HEK293T (cell line): ENCODE measurements at regions not wholly inside any gene's neighbourhood (a gene's known extent, or its start where the extent isn't known, plus 50 kb on each side); places are given as distances from the start of the nearest gene placed in this dataset.
"Not testable (repeated sequence)": the region's sequence is repeated elsewhere in the genome, so short reads cannot be mapped to it uniquely, and the experiment has no call there.

Source experiments
- CTCF ChIA-PET: fragments of 350-600 bp; formaldehyde crosslinking; extraction: SDS; loops from one replicate; lab custom pipeline; 2021; ENCODE audit warnings: antibody characterized with exemption, inconsistent platforms; lab: Yijun Ruan, JAX
- POLR2A ChIA-PET: fragments of 350-600 bp; formaldehyde crosslinking; extraction: SDS; loops from one replicate; lab custom pipeline; 2020; ENCODE audit warnings: antibody characterized with exemption, inconsistent platforms; lab: Yijun Ruan, JAX
- DNase-seq: peaks from one replicate; pipeline ENCODE4 v3.0.0; 2012; ENCODE audit warnings: mixed read lengths; ENCODE audit errors: extremely low spot score
- ARNT ChIP-seq: fragments of 450-650 bp; IDR thresholded peaks from 2 replicates; pipeline ENCODE4 v1.6.1; 2017; ENCODE audit warnings: mild to moderate bottlenecking
- BHLHE40 ChIP-seq: fragments of 450-650 bp; IDR thresholded peaks from 2 replicates; pipeline ENCODE4 v1.6.1; 2016; ENCODE audit warnings: mild to moderate bottlenecking, moderate library complexity, borderline replicate concordance
- CTBP1 ChIP-seq: fragments of 450-650 bp; IDR thresholded peaks from 2 replicates; pipeline ENCODE4 v1.6.1; 2016; ENCODE audit warnings: borderline replicate concordance
- ELF4 ChIP-seq: fragments of 450-650 bp; IDR thresholded peaks from 2 replicates; pipeline ENCODE4 v1.6.1; 2017; ENCODE audit warnings: antibody characterized with exemption
- FOXA1 ChIP-seq: fragments of 450-650 bp; IDR thresholded peaks from 2 replicates; pipeline ENCODE4 v1.6.1; 2016; ENCODE audit warnings: mild to moderate bottlenecking
- FOXK2 ChIP-seq: fragments of 450-650 bp; IDR thresholded peaks from 2 replicates; pipeline ENCODE4 v1.6.1; 2016; ENCODE audit warnings: mild to moderate bottlenecking
- FOXM1 ChIP-seq: fragments of 450-650 bp; IDR thresholded peaks from 2 replicates; pipeline ENCODE4 v1.6.1; 2017; ENCODE audit warnings: mild to moderate bottlenecking, borderline replicate concordance
- HDGF ChIP-seq: fragments of 450-650 bp; IDR thresholded peaks from 2 replicates; pipeline ENCODE4 v1.6.1; 2017; ENCODE audit warnings: antibody characterized with exemption, borderline replicate concordance
- L3MBTL2 ChIP-seq: fragments of 450-650 bp; conservative IDR thresholded peaks from 2 replicates; pipeline ENCODE4 v1.6.1; 2016; ENCODE audit warnings: mild to moderate bottlenecking
- LEF1 ChIP-seq: fragments of 450-650 bp; IDR thresholded peaks from 2 replicates; pipeline ENCODE4 v1.6.1; 2017; ENCODE audit warnings: mild to moderate bottlenecking, borderline replicate concordance
- NFRKB ChIP-seq: fragments of 450-650 bp; IDR thresholded peaks from 2 replicates; pipeline ENCODE4 v1.6.1; 2016; ENCODE audit warnings: mild to moderate bottlenecking, moderate library complexity
- SP1 ChIP-seq: fragments of 450-650 bp; IDR thresholded peaks from 2 replicates; pipeline ENCODE4 v1.6.1; 2017
- SUZ12 ChIP-seq: fragments of 450-650 bp; IDR thresholded peaks from 2 replicates; pipeline ENCODE4 v1.6.1; 2016; ENCODE audit warnings: mild to moderate bottlenecking
- TARDBP ChIP-seq: fragments of 450-650 bp; IDR thresholded peaks from 2 replicates; pipeline ENCODE4 v1.6.1; 2016
- ZNF384 ChIP-seq: fragments of 450-650 bp; IDR thresholded peaks from 2 replicates; pipeline ENCODE4 v1.6.1; 2016
- TF ChIP-seq, protein P1 (sequence below): fragments of 450-650 bp; IDR thresholded peaks from 2 replicates; pipeline ENCODE4 v1.6.1; 2016

DNA sequence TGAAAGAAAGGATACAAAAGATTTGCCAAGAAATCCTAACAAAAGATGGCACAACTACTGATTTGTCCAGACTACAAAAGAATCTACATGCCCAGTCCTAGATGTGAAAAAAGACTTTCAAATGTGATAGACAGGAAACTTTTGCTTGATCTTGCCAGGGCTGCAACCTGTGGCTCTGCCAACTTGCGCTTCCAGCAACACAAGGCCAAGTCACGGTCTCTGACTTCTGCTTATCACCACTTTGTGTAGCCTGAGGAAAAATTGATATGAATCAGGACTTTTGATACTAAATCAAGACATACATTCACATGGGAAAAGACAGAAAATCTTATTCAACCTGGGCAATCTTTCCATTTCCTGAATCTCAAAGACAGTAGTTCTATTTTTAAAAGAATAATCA is 366.0 kb downstream of the RAB38 start:
- no peak for DNase-seq
- ChIA-PET POLR2A (no interaction called here), CTCF (no interaction called here)
- TF ChIP-seq FOXA1 (no peak), ZNF384 (no peak), ELF4 (no peak), SP1 (no peak), FOXM1 (no peak), TARDBP (no peak), HDGF (no peak)
- TF ChIP-seq, protein P1, sequence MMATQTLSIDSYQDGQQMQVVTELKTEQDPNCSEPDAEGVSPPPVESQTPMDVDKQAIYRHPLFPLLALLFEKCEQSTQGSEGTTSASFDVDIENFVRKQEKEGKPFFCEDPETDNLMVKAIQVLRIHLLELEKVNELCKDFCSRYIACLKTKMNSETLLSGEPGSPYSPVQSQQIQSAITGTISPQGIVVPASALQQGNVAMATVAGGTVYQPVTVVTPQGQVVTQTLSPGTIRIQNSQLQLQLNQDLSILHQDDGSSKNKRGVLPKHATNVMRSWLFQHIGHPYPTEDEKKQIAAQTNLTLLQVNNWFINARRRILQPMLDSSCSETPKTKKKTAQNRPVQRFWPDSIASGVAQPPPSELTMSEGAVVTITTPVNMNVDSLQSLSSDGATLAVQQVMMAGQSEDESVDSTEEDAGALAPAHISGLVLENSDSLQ, result no peak

DNA sequence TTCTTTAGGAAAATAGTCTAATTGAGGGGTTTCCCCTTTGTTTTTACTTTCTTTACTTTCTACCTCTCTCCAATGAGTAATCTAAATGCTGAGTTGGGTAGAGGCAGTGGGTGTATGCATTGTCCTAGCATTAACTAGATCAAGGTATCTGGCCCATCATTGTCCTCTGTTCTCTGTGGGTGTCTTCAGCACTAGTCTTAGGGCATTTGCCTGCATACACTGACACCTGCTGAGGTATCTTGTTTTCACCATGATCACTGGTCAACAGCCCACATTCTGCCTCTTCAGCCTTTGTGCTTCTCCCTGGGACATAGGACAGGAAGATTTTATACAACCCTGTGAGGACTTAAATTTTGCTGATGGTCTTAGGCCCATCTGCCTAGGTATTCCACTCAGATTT is 371.1 kb downstream of the RAB38 start:
- no peak for TF ChIP-seq ZNF384
- no peak for TF ChIP-seq LEF1
- TF ChIP-seq FOXA1, result no peak
- TF ChIP-seq FOXK2, result no peak
- no peak for TF ChIP-seq ARNT
- TF ChIP-seq ELF4, result no peak
- TF ChIP-seq NFRKB, result no peak
- no peak for TF ChIP-seq TARDBP
- TF ChIP-seq BHLHE40, result no peak
- TF ChIP-seq CTBP1, result no peak
- TF ChIP-seq SUZ12, result no peak
- TF ChIP-seq SP1, result no peak
- no peak for TF ChIP-seq FOXM1
- TF ChIP-seq L3MBTL2, result no peak
- TF ChIP-seq, protein P1, result no peak
- TF ChIP-seq HDGF, result no peak
- POLR2A ChIA-PET, result no interaction called here
- no peak for DNase-seq
- CTCF ChIA-PET, result no interaction called here

DNA sequence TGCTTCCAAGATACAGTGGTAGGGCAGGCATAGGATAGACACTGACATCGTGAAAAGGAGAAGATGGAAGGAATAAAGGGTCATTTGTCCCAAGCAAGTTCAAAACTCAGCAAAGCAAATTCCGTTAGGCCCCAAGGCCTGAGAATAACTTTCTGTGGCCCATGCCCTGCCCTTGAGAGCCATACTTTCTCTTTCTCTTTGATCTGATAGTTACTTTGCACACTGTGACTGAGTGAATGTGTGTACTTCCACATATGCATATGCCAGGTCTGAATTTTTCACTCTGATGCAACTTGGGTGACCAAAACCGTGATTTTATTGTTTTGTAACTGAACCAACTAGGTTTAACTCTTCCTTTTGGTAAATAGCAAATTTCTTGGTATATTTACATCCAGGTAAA is 371.5 kb downstream of the RAB38 start:
- ChIA-PET CTCF (no interaction called here), POLR2A (no interaction called here)
- DNase-seq, result no peak
- TF ChIP-seq FOXK2 (no peak), BHLHE40 (no peak), ZNF384 (no peak), LEF1 (no peak), SP1 (no peak), FOXM1 (no peak), CTBP1 (no peak), NFRKB (no peak), ELF4 (no peak), TARDBP (no peak), SUZ12 (no peak), ARNT (no peak), FOXA1 (no peak)
- TF ChIP-seq, protein P1, result no peak

DNA sequence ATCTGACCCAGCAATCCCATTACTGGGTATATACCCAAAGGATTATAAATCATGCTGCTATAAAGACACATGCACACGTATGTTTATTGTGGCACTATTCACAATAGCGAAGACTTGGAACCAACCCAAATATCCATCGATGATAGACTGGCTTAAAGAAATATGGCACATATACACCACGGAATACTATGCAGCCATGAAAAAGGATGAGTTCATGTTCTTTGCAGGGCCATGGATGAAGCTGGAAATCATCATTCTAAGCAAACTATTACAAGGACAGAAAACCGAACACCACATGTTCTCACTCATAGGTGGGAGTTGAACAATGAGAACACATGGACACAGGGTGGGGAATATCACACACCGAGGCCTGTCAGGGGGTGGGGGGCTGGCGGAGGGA is 390.4 kb downstream of the RAB38 start:
- POLR2A ChIA-PET, CTCF ChIA-PET, DNase-seq: not testable (repeated sequence)

DNA sequence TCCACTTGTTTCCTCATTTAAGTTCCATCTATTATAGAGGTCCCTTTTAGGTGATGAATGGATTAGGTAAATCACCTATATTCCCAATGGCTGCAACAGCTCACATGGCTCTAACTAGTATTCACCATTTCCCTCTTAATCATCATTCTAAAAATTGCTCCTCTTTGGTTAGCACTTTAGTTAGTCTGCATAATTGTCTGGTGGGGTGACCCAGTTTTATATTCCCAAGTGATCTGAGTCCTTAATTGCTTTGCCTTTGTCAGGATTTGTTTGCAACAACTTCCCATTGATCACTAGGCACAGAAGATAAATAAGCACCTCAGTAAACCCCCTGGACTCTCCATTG is 395.2 kb downstream of the RAB38 start:
- DNase-seq, result no peak
- POLR2A ChIA-PET, result no interaction called here
- CTCF ChIA-PET, result no interaction called here
- no peak for TF ChIP-seq SUZ12
- TF ChIP-seq, protein P1, result no peak
- TF ChIP-seq FOXA1, result no peak
- no peak for TF ChIP-seq ZNF384
- no peak for TF ChIP-seq FOXK2
- no peak for TF ChIP-seq SP1
- TF ChIP-seq NFRKB, result no peak
- no peak for TF ChIP-seq TARDBP
- TF ChIP-seq ARNT, result no peak
- TF ChIP-seq CTBP1, result no peak
- no peak for TF ChIP-seq FOXM1
- TF ChIP-seq BHLHE40, result no peak
- no peak for TF ChIP-seq LEF1
- no peak for TF ChIP-seq L3MBTL2
- TF ChIP-seq ELF4, result no peak
- TF ChIP-seq HDGF, result no peak

DNA sequence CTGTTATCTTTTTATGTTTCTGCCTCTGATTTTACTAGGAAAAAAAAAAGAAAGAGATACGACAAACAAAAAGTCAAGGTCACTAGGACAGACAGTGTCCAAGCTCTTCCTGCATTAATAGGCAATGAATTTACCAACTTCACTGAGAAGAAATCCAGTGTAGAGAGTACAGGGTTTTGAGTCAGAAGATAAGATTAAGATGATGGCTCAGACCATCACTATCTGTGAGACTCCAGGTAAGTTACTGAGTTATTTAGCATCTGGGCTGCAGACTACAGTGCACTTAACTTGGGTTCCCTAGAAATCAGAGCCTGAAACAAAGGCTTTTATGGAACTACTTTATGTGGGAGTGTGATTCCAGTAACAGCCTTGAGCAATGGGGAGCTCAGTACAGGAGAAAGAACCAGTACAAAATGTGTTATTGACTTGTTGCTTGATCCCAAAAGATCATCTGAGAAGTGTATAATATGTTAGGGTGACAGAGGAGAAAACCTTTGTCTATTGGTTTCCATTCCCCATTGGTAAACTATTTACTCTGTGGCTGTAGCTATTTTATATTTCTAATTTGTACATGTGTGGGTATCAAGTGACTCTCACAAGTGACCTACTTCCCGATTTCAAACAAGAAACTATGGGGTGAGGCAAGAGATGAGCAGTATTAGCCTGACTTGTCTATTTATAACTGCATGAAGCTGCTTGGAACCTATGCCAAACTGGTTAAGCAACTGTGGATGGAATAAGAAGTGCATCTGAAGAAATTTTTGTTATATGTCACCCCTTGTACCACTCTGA is 395.8 kb downstream of the RAB38 start:
- POLR2A ChIA-PET, result no interaction called here
- CTCF ChIA-PET, result no interaction called here
- no peak for DNase-seq
- TF ChIP-seq SUZ12 (no peak), ARNT (no peak), HDGF (no peak), NFRKB (no peak), FOXK2 (no peak), TARDBP (no peak), ZNF384 (no peak), FOXM1 (no peak), L3MBTL2 (no peak), CTBP1 (no peak), FOXA1 (no peak), LEF1 (no peak), BHLHE40 (no peak), SP1 (no peak), ELF4 (no peak)
- TF ChIP-seq, protein P1, result no peak
